ENCODE measurements at regions not wholly inside any gene's neighbourhood (a gene's known extent, or its start where the extent isn't known, plus 50 kb on each side); places are given as distances from the start of the nearest gene placed in this dataset.
A peak's percentile ranks its signal among the peaks of the same experiment; 100 is the strongest.

DNA sequence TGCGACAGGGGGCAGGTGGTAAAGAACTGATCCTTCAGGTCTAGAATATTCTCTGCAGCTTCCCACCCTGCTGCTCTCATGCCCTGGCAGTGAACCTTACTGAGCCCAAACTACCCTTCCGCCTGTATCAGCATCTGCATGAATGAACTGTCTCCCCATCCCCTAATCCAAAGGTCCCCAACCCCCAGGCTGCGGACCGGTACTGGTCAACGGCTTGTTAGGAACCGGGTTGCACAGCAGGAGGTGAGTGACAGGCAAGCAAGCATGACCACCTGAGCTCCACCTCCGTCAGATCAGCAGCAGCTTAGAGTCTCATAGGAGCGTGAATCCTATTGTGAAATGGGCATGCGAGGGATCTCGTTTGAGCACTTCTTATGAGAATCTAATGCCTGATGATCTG lies 58.2 kb upstream of the LMO1 start:
- DNase-seq, result no peak

DNA sequence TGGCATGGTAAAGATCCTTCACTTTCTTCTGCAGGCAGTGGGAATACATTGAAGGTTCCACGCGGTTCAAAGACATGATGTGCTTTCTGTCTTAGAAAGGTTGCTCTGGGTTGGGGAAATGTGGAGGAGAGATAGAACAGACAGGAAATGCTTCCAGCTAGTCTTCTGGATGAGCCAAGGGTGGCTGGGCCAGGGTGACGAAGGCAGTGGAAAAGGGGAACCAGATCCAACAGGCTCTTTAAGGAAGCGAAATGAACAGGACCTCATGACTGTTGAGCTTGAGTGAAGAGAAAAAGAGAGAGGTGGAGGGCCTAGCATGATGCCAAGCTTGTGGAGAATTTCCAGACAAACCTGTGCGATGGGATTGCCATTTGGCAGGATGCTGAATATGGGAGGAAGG lies 56.4 kb upstream of the LMO1 start:
- no peak for DNase-seq

DNA sequence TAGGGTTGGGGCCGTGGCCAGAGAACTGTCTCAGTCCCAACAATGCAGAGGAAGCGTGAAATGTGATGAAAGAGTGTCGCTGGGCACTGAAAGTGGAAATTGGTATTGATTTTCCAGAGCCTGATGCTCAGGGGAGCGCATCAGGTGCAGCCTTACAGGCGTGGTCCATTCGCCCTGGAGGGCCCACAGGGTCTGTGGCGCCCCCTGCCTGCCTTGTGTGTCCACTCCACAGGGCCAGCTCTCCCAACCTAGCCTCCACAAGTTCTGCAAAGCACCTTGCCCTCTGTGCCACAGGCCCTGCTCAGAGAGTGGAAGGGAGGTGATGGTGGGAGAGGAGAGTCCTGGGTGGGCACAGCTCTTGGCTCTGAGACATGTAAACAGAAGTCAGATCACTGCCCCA lies 54.9 kb upstream of the LMO1 start:
- peak; percentile 72 for DNase-seq

DNA sequence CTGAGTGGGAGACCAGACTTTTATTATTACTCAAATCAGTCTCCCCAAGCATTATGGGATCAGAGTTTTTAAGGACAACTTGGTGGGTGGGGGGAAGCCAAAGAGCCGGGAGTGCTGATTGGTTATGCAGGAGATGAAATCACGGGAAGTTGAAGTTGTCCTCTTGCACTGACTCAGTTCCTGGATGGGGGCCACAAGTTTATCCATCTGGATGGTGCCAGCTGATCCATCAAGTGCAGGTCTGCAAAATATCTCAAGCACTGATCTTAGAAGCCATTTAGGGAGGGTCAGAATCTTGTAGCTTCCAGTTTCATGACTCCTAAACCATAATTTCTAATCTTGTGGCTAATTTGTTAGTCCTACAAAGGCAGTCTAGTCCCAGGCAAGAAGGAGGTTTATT lies 53.5 kb upstream of the LMO1 start:
- no peak for DNase-seq

DNA sequence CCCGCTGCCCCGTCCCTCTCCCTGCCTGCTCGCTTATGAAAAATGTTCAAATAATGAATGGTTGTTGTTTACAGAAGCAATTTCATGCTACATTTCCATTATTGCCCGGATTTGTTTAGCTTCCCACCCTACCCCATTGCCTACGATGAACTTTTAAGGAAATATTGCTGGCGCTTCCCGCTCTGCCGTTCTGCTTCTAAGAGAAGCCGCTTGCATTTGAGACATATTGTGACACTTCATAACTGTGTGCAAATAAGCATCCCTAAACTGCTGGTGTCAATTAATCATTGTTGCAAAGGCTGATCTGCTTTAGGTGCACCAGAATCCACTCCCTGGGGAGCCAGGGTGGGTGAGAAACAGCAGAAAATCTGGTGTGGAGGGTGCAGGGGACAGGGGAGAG lies 52.3 kb upstream of the LMO1 start:
- DNase-seq, result no peak

DNA sequence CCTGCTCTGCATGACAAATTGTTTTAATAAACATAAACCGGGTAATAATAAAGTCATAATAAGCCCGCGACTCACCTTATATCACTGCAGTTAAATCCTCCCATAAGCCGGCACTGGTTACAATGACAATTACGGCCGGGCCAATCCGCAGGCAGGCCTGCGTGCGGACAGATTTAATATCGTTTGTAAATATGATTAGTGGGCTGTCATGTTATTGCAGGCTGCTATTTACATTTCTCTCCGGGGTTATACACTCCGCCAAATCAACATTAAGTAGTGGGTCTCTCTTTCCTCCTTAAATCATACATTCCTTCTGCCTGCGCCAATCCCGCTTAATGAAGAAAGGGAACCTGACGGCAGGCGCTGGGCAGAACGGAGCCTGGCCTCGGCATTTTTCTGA lies 51.8 kb upstream of the LMO1 start:
- DNase-seq, result no peak

DNA sequence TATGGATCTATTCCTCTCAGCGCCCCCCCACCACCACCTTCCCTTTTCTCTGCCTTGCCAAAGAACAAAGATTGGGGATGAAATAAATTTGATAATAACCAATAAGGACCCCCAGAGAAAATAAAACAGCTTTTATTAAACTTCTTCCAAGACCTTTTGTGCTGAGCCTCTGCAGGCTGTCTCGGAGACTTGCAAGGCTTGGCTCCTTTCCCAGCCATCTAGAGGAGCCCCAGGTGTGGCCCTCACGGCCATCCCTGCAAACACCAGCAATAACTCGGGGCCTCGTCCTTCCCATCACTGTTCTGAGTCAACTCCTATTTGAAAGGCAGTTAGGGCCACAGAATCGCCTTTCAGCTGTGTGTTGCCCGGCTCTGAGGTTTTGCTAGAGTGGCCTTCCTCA lies 51.2 kb upstream of the LMO1 start:
- DNase-seq, result no peak

DNA sequence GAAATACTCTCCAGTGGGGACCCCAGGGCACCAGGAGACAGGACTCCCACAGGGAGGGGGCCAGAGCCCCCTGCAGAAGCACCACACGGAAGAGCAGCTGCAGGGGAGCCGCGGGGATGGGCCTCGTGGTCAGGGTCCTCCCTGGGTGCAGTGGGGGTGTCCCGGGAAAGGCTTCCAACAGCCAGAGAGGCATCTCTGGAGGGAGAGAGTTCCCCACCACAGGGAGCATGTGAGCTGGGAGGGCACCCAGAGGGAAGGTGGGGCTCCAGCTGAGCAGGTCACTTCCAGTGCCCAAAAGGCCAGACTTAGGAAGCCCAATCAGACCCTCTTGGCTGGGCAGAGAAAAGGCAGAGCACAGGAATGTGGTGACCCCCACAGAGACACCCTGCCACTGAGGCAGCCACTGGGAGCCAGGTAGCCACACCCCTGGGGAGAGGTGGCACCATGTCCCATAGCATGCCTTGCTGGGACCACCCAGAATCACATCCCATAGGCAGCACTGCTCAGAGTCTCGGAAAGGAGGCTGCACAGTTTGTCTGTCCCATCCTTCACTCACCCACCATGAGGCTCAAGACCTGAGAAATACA lies 49.9 kb upstream of the LMO1 start:
- no peak for DNase-seq
